ENCODE measurements at regions not wholly inside any gene's neighbourhood (a gene's known extent, or its start where the extent isn't known, plus 50 kb on each side); places are given as distances from the start of the nearest gene placed in this dataset.

GRCh38 chr18:2096551-2096950 is 474.8 kb downstream of the METTL4 start:
- TF ChIP-seq POLR2A (IDR thresholded peaks at IDR 0.05) (no peak), CTCF (IDR thresholded peaks at IDR 0.05) (no peak), POLR2AphosphoS5 (IDR thresholded peaks at IDR 0.05; ENCODE audit: insufficient read depth in 1 of 2, low read depth in 1 of 2) (no peak)
